Sciatic nerve (tissue), 2 donors: ENCODE measurements at regions not wholly inside any gene's neighbourhood (a gene's known extent, or its start where the extent isn't known, plus 50 kb on each side); places are given as distances from the start of the nearest gene placed in this dataset.

Experiments
- ATAC-seq: fragments of 200-7000 bp; cut with Tn5 transposase; one replicate; pipeline ENCODE4 v1.9.1; 2020; ENCODE audit warnings: mild to moderate bottlenecking, moderate library complexity
- DNase-seq: peaks from one replicate; pipeline ENCODE4 v3.0.0-alpha.2; 2020; ENCODE audit warnings: low spot score
- intact Hi-C: fragments of 100-400 bp; cut with DNase I; formaldehyde crosslinking; loops from one replicate; pipeline ENCODE4 v1.14.2; 2022
- donor health status: DM: no; HTN: no; CAD: no.
- donor health status: DM: no; HTN: no; CAD: no.

DNA sequence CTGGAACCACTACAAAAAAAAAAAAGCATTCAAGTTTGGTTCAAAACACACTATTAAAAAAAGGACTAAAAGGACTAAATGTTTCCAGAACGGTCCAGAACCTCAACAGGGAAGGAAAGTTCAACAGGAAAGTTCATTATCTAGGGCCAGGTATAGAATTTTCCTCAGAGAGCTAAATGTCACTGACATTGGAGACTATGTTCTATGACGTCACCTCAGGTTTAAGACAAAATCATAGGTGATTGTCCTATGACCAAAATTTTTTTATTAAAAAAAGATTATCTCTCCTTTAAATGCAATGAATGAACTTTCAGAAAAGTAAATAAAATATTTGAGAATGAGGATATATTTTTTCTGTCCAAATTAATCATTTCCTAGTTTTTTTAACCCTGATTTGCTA, 746.7 kb upstream of the USP15 start:
- DNase-seq (no peak), ATAC-seq (no peak)
- intact Hi-C loops: no loop called here

DNA sequence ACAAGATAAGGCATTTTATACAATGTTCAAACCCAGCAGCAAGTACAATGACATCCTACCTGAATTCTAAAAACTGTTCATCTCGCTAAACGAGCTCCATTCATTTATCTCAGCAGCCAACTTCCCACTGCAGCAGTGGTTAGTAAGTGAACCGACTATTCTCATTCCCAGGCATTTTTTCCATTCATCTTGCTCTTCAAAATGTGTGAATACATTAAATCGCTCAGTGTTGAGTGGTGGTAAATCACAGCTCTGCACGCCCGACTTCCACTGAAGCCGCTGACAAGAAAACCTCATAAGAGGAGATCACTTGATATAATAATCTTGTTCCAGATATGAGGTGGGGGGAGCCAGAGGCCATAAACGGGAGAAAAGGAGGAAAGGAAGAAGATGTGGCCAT, 746.2 kb upstream of the USP15 start:
- intact Hi-C loops: no loop called here
- no peak for ATAC-seq

DNA sequence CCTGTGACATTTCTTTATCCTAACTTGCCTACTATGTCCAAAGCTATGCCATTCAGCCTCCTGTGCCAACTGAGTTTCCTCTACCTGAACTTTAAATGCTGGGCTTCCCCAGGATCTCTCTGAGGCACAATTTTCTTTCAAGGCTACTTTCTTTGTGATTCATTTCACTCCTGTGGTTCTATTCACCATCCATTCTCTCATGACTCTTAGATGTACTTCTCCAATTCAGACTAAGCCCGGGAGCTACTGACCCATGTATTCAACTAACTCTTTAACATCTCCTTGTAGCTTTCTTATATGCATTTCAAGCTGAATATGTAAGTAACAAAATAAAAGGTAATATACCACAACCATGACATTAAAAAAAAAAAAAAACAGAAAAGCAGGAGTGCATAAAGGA, 738.9 kb upstream of the USP15 start:
- no peak for DNase-seq
- ATAC-seq: no peak
- intact Hi-C loops: no loop called here

More for the DNA sequence above, 746.2 kb upstream of the USP15 start:
- DNase-seq: no peak

DNA sequence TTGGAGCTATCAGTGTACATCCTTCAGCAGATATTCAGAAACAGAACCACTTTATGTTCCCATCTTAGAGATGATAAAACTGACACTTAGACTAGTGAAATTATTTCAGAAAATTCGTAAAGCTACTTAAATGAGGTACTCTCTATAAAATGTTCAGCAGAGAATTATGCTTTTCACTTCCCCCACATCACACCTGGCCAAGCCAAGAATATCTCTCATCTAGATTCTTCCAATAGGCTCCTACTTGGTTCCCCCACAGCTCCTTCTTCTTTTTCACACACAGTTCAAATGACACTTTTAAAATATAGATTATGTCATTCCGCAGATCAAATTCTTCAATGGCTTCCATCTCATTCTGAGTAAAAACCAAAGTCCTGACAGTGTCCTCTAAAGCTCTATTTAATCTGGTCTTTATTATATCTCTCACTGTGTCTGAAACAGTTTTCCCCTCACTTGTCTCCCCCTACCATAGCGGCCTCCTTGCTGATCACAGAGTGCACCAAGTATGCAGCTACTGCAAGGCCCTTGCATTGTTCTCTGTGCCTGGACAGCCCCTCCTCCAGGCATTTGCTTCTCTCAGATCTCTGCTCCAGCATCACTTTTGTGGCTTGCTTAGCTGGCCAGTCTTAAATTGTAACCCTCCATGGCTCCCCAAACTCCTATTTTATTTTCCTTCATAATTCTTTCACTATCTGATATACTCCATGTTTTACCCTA, 736.8 kb upstream of the USP15 start:
- DNase-seq (no peak), ATAC-seq (no peak)
- intact Hi-C loops: no loop called here

DNA sequence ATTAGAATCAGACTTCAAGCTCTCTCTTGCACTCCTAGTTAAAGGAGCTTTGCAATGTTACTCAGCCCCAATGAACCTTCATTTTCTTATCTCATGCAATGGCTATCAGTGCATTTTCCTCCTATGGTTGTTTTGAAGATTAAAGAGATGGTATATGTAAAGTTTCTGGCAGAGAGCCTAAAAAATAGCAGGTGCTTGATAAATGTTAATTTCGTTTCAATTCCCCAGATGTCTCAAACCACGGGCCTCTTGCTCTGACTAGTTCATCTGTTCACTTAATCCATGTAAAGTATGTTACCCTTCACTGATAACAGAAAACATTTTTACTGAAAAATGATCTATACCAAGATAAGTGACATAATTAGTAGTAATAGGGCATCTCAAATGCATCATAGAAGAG, 735.4 kb upstream of the USP15 start:
- ATAC-seq (no peak), DNase-seq (no peak)
- intact Hi-C loops: no loop called here

DNA sequence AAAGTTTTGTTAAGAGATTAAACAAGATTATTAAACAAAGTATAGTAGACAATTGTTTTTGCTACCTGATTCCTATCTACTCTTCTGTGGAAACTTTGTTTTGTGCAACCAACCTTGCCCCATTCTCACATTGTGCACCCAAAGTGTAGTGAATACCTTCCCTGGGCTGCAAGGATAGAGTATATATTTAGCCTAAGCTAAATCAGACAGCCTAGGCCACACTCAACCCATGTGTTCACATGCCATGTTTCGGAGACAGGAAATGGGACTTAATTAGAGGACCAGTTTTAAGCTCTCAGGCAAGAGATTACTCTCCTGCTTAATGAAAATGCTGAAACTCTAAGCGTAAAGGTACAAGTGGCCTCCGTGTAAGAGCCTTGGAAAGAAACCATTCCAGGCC, 734.9 kb upstream of the USP15 start:
- intact Hi-C loops: no loop called here
- no peak for DNase-seq
- ATAC-seq: no peak

DNA sequence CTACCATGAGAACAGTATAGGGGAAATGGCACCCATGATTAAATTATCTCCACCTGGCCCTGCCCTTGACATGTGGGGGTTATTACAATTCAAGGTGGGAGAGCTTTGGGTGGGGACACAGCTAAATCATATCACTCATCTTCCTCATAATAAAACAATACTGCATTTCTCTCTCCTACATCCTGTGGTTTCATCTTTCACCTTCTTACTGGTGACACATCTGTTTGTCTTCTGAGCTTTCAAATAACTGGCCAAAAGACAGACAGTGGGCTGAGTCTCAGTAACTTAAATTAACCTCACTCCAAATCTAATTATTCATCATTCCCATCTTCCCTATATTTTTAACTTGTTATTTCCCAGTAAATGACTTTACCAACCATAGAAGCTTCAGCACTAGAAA, 729.7 kb upstream of the USP15 start:
- intact Hi-C loops: no loop called here
- no peak for DNase-seq
- ATAC-seq: no peak

DNA sequence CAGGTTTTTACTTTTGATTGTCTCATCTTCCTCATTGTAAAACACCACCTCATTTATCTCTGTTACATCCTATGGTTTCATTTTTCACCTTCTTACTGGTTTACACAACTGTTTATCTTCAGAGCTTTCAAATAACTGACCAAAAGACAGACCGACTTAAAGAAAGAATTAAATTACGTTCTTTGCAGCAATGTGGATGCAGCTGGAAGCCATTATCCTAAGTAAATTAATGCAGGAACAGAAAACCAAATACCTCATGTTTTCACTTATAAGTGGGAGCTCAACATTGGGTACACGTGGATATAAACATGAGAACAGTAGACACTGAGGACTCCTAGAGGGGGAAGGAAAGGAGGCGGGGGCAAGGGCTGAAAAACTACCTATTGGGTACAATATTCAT, 729.0 kb upstream of the USP15 start:
- DNase-seq (no peak), ATAC-seq (no peak)
- intact Hi-C loops: no loop called here

DNA sequence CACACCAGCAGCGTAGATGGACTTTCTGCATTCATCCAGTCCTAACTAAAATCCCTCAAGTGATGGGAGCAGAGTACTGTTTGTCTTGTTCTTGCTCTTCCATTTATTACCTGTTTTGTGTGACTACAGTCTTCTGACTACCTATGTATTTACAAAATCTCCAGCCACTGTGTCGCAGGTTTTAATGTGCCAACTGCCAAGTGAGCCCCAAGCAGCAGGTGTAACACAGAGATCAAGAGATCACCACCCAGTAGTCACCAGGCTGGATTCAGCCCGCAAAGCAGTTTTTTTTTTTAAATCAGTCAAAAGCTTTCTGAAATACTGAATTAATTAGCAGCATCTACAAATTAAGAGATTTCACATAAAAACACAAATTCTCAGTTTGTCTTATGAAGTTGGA, 724.1 kb upstream of the USP15 start:
- intact Hi-C loops: no loop called here
- ATAC-seq (no peak), DNase-seq (no peak)

DNA sequence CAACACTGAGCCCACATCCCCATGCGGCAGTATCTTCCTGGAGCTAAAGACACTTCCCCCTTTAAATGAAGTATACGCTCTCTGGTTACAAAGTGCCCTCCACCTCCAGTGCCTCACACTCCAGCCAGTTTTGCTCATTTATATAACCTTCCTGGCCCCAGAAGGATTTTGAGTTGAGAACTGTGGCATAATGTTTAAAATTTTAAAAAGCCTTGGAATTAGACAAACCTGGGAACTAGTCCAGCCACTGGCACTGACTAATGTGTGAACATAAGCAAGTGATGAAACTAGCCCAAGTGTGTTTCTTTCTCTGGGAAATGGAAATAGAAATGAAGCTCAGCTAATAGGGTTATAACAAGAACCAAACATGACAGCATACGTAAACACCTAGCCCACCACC, 723.7 kb upstream of the USP15 start:
- DNase-seq (no peak), ATAC-seq (no peak)
- intact Hi-C loops: no loop called here

DNA sequence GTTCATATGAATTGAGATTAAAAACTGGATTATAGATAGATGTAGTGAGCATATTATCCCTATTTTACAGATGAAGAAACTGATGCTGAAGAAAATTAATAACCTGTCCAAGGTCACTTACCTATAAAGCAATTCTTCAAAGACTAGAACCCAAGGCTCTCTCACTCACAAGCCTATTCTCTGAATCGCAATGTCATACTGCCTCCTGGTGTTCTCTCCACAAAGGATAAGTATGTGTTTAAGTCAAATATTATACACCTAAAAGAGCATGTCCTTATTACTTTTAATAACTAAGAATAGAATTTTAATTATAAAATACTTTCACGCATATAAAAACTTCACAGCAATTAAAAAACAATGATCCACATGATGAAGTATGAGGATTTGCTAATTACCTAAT, 721.3 kb upstream of the USP15 start:
- intact Hi-C loops: no loop called here
- DNase-seq (no peak), ATAC-seq (no peak)

DNA sequence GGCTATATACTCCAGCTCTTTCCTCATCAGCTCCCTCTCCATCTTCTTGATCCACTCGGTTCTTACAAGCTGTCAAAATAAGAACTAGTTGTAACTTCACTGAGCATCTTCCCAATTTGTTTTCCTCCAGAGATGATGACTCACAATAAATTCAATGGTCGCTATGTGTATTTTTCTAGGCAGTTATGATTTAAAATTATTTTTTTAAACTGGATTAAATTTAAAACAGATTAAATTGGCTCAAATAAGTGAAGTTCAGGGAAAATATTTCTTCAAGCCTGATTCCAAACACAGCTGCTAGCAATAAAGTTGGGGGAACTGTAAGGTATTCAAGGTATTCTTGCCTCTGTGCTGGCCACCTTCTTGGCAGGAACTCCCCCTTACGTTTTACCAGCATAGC, 717.7 kb upstream of the USP15 start:
- DNase-seq: no peak
- no peak for ATAC-seq
- intact Hi-C loops: no loop called here

DNA sequence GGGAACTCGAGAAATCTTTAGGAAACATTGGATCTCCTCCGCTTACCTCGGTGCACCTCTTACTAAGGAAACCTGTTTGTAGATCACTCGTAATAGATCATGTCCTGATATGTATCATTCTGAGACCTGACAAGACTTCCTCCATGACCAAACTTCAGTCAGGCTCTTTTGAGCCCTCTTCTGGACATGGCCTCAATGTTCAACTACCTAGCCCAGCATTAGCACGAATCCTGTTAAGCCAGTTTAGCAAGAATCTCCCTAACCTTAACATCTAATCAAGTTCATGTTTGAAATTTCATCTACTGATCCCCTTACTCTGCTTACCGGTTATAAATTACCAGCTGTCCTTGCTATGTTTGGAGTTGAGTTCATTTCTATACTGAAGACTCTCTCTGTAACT, 713.9 kb upstream of the USP15 start:
- intact Hi-C loops: no loop called here
- DNase-seq: no peak
- ATAC-seq: no peak

DNA sequence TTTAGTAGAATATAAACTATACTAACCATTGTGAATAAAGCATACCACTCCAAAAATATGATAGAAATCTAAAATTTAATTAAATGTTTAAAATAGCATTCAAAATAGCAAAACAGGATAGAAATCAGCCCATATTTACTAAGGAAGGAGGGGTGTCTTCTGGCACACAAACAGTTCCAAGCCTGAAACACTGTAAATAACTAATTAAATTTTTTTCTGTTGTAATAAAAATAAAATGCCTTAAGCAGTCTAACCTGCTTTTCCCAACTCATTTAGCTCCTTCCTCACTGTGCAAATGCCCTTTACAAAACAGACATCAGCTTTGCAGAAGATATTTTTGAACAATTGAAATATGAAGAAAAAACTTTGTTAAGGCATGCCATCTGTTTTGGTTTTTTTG, 707.1 kb upstream of the USP15 start:
- no peak for ATAC-seq
- intact Hi-C loops: no loop called here
- DNase-seq: no peak

DNA sequence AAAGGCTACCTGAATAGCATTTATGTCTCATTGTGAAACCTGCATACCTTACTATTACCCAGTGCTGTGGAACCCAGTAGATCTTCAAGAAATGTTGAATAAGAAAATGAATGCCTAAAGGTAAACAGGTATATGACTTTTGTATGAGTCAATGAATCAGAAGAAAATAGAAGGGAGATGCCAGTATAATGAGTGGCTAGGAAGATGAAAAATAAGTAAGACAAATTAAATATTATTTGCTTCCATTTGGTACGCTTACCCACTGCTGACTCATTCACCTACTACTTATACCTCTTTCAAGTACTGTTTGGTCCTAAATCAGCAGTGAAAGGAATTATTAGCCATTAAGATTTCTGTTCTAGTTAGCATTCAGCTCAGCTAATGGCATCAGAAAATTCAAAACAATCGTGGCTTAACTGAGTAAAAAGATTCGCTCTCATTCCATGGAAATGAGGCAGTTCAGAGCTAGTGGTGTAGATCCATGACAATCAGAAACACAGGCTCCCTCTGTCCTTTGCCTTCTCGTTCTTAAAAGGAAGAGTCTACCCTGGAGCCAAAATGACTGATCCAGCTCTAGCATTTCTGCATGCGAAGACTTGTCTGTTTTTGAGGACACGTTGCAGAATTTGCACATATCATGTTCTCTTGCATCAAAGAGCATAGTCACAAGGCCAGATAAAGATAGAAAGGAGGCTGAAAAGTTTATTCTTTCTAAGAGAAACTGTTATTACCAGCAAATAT, 705.8 kb upstream of the USP15 start:
- DNase-seq (no peak), ATAC-seq (no peak)
- intact Hi-C loops: loop anchor here (5.0 kb wide), 1 partner anchor 397 kb away; no protein-coding TSS in a partner anchor

DNA sequence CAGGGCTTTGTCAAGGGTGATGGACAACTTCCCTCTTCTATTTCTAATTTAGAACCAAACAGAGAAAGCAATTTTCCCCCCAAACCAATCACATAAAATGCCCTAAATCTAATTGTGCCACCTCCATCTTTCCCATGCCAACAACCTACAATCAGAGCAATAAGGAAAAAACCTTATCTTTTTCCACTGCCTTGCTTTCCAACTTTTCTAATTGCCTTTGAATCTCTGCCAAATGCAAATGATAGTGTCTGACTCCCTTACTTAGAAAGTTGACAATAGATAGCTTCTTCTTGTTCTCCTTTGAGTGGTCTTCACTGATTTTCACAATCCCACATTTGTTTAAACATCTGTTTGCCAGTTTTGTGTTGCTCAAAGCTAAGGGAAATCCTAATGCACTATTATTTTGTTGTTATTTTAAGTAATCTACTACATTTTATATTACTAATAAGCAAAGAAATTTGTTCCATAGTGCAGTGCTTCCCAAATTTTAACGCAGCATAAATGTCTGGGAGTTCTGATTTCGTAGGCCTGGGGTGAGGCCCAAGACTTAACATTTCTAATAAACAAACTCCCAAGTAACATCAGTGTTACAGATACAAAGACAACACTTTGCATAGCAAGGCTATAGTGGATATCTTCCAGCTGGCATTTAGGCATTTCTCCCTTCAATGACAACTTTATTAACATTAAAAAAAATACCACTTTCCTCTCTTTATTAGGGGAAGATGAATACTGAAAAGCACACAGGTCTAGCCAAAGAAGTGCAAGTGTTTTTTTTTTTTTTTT, 696.3 kb upstream of the USP15 start:
- DNase-seq (no peak), ATAC-seq (no peak)
- intact Hi-C loops: no loop called here

DNA sequence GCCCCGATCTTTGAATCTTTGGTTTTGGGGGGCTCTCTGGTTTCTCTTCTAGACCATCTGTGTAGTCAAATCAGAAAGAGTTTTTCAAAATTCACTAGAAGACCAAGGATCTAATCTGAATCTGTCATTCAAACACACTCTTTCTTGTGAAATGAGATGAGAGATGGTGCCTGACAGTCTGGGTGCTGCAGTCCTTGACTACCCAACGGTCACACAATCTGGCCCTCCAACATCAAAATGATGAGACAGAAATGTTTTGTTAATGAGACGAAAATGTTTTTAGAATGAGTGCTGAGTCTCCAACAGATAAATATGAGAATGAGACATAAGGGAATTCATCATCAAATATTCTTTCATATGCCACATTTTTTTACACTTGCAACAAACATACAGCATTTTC, 695.7 kb upstream of the USP15 start:
- ATAC-seq (no peak), DNase-seq (no peak)
- intact Hi-C loops: no loop called here

DNA sequence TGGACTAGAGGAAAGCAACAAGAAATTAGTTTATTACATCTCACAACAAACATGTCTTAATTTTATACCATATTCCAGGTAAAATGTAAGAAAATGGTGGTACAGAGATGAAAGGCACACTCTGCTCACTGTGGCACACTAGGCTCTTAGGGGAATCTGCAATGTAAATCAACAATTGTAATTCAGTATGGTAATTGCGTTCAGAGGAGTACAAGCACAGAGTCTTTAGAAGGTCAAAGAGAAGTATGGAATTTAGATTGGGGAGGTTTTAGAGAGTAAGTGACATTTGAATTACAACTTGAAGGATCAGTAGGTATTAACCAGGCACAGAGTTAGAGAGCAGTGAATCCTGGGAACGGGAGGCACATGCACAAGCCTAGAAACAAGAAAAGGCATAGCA, 694.0 kb upstream of the USP15 start:
- DNase-seq (no peak), ATAC-seq (no peak)
- intact Hi-C loops: no loop called here

DNA sequence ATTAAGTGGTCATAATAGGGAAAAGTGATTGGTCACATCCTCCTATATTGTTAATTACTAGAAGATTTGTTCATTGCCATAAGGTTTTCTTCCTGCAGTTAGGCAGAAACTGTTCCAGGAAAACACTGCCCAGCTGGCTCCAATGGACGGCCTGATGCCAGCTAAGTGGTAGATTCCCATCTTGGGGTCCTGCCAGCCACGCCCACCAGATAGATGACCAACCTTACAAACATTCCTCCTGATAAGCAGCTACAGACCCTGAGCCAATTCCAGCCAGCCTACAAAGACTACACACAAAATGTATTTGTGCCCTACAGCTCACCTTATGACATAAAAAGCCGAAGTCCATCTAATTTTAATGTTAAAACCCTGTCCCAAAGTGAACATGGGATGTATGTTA, 685.9 kb upstream of the USP15 start:
- DNase-seq (no peak), ATAC-seq (no peak)
- intact Hi-C loops: no loop called here

DNA sequence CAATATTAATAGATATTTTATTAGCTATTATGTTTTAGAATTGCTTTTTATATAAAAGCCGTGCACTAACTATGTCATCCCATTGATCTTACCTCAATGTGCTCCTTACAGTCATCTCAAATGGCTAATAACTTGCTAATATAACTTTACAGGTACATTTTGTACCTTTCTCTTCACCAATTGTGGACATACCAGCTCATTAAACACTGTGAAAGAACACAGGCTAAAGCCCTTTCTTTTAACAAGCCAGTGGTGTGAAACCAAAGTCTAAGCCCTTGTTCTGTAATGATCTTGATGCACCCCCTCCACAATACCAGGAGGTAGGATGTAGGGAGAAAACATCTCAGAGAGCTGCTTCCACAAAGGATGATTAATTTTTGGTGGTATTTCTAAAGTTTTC, 675.3 kb upstream of the USP15 start:
- DNase-seq (no peak), ATAC-seq (no peak)
- intact Hi-C loops: no loop called here
